Femur (tissue), 1 donor: ENCODE measurements at regions not wholly inside any gene's neighbourhood (a gene's known extent, or its start where the extent isn't known, plus 50 kb on each side); places are given as distances from the start of the nearest gene placed in this dataset.
"Not testable (repeated sequence)": the region's sequence is repeated elsewhere in the genome, so short reads cannot be mapped to it uniquely, and the experiment has no call there.

Experiments
- DNase-seq: peaks from one replicate; pipeline ENCODE4 v3.0.0-alpha.2; 2017

DNA sequence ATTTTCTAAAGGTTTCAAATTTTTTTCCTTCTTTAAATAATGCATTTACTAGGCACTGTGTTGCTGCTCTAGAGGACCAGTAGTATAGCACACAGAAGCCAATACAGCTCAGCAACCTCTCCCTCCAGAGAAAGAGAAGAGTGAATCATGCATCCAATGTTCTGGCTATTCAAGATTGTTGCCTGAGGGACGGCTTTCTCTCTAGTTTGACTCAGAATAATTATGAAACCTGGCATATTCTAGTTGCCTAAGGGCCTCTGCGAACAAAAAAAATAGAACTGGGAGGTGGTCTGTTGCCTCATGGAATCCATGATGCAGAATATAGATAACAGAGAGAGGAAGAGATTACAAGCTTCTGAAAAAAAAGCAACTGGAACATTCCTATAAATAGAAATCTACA, 1233.3 kb upstream of the PABPC4L start:
- DNase-seq: no peak

DNA sequence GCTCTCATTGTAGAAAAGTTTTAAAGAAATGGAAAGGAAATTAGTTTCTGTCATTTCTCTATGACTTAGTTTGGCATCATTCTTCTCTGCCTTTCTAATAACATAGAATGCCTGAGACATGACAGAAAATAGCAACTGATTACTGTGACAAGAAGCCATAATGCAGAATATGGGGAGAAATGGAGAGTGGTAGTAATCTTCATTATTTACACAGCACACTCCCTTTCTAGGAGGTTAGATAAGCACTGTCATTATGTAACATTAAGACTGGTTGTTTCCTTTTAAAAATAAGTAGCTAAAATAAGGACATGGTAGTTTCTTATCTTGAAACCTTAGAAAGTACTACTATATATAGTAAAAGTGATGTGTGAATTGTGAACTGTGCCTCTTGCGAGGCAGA, 1227.9 kb upstream of the PABPC4L start:
- DNase-seq: no peak

DNA sequence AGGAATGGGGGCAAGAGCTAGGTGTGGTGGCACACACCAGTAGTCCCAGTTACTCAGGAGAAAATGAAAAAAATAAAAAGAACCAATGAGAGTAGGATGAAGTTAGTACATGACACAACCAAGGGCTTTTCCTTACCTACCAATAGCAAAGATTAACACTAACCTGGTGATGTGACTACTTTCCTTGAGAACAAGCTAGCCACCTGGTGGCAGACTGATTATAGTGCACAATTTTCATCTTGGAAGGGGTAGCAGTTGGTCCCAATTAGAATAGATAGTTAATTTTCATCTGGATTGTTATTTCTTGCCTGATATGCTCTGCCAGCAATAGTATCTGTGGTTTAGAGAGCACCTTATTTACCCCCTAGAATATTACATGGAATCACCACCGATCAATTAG, 1216.8 kb upstream of the PABPC4L start:
- DNase-seq: no peak

DNA sequence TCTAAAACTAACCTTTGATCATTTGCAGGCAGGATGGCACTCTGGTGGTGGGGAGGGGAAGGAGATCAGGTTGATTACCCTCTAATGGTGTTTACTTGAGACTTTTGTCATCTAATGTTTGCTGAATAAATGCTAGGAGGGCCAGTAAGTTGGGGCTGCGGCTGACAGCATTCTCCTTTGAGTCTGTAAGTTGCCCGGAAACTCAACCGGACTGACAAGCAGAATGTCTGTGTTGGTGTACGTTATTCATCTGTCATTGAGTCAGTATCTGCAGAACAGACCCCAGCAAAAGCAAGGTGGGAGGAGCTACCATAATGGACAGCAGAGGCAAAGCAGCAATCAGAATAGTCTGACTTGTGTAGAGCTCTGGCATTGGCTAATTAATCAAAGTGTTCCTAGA, 1210.6 kb upstream of the PABPC4L start:
- no peak for DNase-seq

DNA sequence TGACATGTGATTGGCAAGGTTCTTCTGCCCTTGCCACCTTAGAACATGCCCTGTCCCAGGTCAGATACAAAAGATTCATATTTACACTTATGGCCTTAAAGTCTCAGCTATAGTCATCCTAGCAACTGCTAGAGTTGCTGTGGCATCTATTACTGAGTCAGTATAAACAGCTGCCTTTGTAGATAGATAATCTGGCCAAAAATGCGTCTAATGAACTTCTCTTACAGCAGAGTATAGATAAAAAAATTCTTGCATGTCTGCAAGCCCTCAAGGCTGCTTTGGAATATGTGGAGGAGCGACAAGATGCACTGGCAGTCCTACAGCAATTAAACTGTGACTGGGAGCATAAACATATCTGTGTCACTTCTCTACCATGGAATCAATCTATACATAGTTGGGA, 1209.7 kb upstream of the PABPC4L start:
- DNase-seq: no peak

DNA sequence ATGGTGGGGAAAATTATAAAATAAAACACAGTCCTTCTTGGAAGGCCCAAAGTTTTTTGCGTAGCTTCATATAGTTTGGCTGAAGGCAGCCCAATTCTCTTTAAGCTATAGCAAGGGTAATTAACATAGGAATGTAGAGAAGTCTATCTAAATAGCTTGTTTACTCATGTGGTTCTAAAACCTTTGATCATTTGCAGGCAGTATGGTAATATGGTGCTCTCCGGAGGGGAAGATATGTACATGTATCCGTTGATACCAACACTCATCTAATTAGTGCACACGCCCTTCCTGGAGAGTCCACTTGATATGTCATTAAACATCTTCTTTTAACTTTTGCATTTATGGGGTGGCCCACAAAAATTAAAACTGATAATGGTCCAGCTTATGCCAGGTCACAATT, 1207.7 kb upstream of the PABPC4L start:
- not testable (repeated sequence) for DNase-seq

DNA sequence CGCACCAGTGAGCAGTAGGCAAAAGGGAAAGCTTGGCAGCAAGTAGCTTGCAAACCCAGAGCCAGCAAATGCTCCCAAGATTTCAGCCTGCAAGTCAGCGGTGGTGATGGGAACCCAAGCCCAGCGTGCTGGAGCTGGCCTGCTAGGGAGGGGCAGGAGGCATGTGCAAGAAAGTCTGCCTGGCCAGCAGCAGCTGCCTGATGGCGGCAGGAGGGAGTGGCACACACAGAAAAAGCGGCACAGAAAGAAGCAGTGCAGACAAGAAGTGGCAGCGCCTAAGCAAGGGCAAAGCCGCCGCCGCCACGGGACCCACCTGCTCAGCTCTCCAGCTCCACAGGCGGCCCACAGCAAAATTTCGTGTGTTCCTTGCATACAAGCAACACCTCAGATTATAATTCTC, 1206.5 kb upstream of the PABPC4L start:
- no peak for DNase-seq

DNA sequence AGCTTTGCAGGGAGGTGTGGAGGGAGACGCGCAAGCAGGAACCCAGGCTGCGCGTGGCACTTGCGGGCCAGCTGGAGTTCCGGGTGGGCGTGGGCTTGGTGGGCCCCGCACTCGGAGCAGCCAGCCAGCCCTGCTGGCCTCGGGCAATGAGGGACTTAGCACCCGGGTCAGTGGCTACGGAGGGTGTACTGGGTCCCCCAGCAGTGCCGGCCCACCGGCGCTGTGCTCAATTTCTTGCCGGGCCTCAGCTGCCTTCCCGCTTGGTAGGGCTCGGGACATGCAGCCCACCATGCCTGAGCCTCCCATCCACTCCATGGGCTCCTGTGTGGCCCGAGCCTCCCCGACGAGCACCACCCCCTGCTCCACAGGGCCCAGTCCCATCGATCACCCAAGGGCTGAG, 1205.0 kb upstream of the PABPC4L start:
- DNase-seq: not testable (repeated sequence)

DNA sequence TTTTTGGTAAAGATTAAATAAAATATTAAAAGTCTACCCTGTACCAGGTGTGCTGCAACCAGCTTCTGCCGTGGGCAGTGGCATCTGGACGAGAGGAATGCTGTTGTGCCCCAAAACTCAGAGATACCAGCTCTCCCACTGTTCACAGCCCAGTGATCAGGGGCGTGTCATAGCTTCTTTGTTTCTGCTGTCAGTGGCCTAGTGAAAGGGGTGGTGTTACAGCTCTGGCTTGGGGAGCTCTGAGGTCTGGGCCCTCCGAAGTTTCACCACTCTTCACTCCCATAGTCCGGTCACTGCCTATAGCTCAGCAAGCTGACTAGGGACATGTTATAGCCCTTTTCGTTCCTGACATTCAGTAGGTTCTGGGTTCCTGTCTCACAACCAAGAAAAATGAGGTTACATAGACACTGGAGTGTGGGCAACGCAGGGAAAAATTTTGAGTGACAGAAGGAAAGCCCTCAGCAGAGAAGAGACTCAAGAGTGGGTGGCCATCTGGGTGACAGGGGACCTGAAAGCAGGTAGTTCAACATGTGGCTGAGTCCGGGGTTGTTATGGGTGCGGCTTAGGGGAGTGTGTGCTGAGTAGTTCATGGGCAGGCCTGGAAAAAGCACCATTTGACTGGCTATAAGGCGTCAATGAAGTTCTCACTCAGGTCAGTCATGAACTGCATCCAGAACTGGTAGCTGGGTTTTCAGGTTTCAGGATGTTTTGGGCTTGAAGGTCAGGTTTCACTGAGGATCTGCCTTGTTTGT, 1184.4 kb upstream of the PABPC4L start:
- no peak for DNase-seq

DNA sequence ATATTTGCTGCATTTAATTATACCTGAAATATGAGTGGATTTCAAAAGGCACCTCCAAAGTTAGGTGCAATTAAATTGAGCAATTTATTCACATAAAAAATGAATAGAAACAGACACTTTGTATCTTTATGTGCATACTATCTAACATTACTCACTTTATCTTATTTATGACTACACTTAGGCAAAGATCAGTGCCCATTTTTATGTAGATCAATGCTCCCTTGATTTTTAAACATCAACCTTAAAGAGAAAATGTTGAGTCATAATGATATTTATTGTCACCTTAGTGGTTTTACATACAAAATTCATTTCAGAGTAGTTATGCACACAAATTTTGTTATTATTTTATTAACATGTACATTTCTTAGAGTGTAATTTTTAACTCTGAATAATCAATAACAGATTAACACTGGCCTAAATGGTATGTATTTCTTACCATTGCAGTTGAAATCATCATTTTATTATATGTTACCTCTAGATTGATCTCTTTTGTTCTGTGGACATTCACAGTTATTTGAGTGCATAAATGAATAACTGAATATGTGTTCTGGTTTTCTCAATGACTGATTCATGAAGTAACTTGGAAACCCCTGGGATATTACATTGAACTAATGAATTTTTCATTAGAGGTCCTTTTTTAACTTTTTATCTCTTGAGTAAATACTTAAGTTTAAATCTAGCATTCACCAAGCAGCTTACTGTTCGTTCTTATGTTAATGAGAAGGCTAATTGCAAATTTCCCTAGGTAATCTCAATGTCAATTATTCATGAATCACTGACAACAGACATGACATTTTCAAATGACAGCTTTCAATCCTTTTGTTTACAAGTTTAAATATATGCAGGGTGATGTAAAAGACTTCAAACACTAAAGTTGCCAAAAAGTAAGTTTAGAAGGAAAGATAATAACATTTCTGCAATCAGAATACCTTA, 1182.0 kb upstream of the PABPC4L start:
- no peak for DNase-seq

DNA sequence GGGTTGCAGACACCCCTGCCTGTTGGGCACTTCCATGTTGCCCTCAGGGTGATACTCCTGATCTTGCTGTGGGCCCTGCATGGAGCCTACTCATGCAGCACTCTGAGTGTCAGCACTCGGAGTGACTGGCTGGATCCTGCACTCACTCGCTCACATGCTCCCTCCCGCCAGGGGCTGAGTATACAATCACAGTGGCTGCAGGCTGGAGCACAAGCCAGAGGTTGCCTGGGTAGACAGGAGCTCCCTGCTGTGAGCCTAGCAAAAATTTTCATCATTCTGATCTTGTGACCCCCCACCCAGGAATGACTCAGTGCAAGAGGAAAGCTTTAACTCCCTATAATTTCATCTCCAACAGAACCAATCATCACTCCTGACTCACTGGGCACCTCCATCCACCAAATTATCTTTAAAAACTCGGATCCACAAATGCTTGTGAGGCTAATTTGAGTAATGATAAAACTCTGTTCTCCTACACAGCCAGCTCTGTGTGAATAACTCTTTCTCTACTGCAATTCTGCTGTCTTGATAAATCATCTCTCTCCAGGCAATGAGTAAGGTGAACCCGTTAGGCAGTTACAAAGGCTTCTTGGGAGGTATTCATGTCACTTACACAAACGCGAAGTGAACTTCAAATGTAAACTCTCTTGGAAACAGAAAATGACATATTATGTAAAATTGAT, 1180.8 kb upstream of the PABPC4L start:
- no peak for DNase-seq

DNA sequence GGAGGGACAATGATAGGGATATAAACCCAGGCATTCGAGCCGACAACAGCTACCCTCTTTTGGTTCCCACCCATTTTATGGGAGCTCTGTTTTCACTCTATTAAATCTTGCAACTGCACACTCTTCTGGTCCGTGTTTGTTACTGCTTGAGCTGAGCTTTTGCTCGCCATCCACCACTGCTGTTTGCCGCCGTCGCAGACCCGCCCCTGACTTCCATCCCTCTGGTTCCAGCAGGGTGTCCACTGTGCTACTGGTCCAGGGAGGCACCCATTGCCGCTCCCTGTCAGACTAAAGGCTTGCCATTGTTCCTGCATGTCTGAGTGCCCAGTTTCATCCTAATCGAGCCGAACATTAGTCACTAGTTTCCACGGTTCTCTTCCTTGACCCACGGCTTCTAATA, 1170.5 kb upstream of the PABPC4L start:
- DNase-seq: no peak

DNA sequence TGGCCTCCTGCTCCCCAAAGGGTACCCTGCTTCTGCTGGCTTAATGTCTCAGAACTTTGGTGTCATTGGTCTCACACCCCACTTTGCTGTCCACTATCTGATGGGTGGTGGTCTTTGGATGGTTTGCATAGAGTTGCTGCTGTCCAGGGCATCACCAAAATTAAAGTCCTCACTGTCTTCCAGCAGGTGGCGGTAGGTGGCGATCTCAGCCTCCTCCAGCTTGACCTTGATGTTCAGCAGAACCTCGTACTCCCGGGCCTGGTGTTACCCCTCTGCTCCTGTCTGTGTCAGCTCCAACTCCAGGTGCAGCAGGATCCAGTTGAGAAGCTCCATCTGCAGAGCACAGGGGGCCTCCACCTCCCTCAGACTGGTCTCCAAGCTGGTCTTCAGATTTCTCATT, 1169.5 kb upstream of the PABPC4L start:
- no peak for DNase-seq

DNA sequence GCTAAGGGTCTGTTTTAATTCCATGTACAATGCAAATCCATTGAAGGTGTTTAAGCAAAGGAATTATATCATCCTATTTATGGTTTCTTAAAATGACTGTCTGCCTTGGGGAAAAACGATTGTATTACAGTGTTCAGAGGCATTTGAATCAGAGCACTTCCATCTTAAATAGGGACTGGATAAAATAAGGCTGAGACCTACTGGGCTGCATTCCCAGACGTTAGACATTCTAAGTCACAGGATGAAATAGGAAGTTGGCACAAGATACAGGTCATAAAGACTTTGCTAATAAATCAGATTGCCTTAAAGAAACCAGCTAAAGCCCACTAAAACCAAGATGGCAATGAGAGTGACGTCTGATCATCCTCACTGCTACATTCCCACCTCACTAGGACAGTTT, 1167.2 kb upstream of the PABPC4L start:
- DNase-seq: no peak

DNA sequence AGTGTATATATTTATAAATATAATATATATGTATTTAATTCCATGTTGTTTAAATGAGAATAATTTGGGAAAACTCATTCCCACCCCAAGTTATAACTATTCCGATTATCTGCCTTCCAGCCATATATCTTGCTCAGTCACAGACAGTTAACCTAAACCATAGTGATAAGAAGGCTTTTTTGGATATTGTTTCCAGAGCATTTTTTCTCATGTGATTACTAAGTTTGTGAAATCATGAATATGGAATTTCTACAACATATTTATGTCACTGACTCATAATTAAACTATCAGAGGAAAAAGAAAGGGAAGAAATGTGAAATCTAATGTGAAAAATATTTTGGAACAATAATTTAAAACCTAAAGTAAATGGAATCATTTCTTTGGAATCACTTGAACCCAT, 1163.5 kb upstream of the PABPC4L start:
- no peak for DNase-seq

DNA sequence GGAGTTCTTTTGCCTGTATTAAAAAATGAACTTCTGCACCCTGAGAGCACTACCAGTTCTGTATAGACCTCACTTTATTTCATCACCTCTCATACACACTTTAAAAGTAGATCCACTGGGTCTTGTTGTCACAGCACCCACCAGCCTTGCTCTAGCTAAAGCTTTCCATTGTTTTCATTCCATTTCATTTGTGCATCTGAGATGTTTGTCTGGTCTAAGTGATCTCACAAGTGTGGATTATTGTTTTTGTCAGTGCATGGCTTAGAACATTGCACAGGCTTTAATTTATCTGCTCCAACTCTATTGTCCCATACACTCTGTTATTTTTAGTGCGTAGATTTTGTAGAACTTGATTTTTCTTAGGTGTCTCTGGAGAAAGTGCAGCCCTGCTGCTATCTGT, 1157.5 kb upstream of the PABPC4L start:
- no peak for DNase-seq

DNA sequence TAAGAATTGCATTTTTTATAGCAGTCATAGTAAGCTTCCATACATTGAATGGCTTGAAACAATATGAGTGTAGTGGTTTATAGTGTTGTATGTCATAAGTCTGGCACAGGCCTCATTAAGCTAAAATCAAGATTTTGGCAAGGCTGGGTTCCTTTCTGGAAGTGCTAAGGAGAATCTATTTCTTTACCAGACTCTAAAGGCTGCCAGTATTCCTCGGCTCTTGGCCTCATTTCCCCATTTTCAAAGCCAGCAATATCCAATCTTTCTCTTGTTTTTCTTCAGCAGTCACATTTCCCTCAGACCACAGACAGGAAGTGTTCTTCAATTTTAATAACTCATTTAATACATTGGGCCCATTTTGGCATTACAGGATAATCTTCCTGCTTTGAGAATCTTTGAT, 1155.5 kb upstream of the PABPC4L start:
- no peak for DNase-seq

DNA sequence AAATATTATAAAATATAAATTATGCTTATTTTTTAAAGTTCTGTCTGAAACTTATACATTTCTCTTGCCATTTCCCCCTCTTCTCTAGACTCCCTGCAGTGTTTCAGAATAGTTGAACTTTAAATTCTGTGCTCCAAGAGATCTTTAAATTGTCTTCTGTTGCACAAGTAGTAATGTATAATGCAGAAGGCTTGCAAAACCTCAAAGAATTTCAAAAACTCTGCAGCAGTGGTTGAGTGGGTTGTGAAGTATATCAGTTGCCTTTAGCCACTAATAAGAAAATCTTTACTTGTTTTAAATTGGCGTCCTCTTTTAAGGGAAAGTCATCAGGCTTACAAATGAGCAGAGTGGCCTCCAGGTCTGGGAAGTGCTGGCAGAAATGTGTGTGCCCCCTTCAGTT, 1153.3 kb upstream of the PABPC4L start:
- no peak for DNase-seq

DNA sequence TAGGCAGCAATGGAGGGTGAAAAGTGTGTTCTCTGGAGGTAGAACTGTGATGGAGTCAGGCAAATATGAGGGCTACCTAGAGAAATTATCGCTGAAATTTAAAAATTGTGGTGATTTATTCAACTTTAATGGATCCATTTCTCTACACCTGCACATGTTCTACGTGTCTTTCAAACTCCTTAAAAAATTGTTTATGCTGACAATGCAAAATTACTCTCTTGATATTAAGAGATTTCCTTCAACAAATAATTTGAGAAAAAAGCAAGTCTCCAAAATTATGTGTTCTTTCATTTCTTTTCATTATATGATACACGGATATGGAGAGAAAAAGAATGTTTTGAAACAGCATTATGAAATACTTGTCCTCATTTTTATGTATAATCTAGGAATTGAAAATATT, 1151.4 kb upstream of the PABPC4L start:
- DNase-seq: no peak

DNA sequence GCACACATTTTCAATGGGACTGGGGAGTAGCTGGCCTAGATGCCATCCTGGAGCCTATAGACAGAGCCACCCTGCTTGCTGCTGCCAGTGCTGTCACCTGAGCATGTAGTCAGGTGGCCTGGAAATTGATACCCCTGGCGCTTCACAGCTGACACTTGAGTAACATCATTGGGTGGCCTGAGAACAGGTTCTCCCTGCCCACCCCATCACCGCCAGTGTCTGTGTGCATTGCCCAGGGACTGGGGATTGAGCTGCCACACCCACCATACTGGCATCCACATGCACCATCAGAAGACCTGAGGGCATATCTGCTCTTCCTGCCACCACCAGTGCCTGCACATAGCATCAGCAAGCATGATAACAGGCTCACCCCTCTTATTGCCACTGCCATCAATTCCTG, 1142.9 kb upstream of the PABPC4L start:
- DNase-seq: no peak

DNA sequence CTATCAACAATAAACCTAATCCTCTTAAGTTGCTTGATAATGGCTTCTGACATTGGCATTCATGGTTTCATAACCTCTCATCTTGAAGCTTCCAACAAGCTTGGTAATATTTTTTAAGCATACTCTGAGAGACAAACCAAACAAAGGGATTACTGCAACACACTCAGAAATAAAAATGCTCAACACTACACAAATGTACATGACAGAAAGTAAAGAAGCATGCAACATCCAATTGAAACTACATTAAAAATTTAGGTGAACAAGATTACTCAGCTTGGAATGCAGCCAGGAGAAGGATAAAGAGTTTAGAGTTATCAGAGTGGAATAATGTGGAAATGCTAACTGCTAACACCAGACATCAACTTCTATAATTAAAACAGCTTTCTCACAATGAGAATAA, 1136.6 kb upstream of the PABPC4L start:
- DNase-seq: no peak

DNA sequence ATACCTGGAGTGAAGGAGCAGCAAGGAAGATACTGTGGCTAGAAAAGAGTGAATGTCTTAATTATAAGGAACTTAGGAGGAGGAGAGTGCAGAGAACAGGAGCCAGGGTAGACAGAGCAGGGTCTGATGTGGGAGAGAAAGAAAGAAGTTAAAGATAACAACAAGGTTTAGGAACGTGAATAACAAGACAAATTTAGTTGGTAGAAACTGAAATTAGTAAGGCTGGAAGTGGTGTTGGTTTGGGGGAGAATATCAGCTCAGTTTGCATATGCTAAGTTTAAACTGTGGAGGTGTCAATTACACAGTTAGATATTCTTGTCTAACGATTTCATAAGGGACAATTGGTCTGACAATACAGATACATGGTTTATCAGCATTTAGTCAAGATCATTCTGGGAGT, 1123.7 kb upstream of the PABPC4L start:
- DNase-seq: no peak

DNA sequence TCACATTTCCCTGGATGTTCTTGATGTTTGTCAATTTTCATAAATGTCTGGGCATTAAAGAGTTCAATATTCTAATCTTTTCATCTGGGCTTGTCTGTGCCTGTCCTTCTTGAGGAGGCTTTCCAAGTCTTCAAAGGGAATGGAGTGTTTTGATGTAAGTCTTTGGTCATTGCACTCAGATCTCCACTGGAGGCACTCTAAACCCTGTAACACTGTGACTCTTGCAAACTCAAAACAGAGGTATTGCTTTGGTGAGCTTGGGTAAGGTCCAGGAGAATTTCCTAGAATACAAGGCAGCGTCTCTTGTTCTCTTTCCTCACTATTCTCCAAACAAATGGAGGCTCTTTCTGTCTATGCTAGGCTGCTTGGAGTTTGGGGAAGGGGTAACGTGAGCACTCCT, 1118.1 kb upstream of the PABPC4L start:
- DNase-seq: no peak

DNA sequence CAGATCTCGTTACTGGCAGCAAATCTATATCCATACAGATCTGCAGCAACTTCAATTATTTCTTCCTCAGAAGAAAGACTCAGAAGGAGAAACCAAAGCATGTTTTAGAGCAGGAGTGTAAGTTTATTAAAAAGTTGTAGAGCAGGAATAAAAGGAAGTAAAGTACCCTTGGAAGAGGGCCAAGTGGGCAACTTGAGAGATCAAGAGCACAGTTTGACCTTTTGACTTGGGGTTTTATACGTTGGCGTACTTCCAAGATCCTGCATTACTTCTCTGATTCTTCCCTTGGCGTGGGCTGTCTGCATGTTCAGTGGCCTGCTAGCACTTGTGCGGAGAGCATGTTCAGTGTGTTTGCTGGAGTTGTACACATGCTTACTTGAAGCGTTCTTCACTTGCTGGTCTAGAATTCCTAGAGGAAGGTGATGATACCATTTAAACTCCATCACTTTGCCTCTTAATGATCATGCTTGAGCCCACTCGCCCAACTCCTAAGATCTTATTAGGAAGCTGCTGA, 1114.7 kb upstream of the PABPC4L start:
- no peak for DNase-seq
